GM10248 (cell line): ENCODE measurements at regions not wholly inside any gene's neighbourhood (a gene's known extent, or its start where the extent isn't known, plus 50 kb on each side); places are given as distances from the start of the nearest gene placed in this dataset.

Source experiments
- CTCF ChIA-PET: fragments of 300-600 bp; sonication (Branson Sonifier 250); formaldehyde crosslinking; extraction: SDS; loops from one replicate; lab custom pipeline; 2021; ENCODE audit warnings: antibody characterized with exemption; lab: Yijun Ruan, JAX
- POLR2A ChIA-PET: fragments of 350-650 bp; sonication (Branson Sonifier 250); formaldehyde crosslinking; extraction: SDS; loops from one replicate; lab custom pipeline; 2020; ENCODE audit warnings: antibody characterized with exemption; lab: Yijun Ruan, JAX
- DNase-seq: peaks from one replicate; pipeline ENCODE4 v3.0.0; 2012; ENCODE audit errors: extremely low spot score
- CTCF ChIP-seq: IDR thresholded peaks from 2 replicates; pipeline ENCODE4 v1.5.1; 2012; ENCODE audit warnings: mild to moderate bottlenecking, low read depth; ENCODE audit errors: extremely low read depth, missing control alignments, control extremely low read depth

- POLR2A ChIA-PET: no interaction called here
- DNase-seq: no peak
These were observed 256.6 kb upstream of the FOXQ1 start for GRCh38 chr6:1055015-1055921.

GRCh38 chr6:1054653-1055014 is 257.3 kb upstream of the FOXQ1 start:
- ChIA-PET POLR2A (no interaction called here), CTCF (no interaction called here)
- no peak for DNase-seq
- TF ChIP-seq CTCF: no peak

More at GRCh38 chr6:1055015-1055921, 256.6 kb upstream of the FOXQ1 start:
- CTCF ChIA-PET: no interaction called here
- TF ChIP-seq CTCF: no peak

GRCh38 chr6:1053586-1053985 is 258.3 kb upstream of the FOXQ1 start:
- no peak for TF ChIP-seq CTCF
- ChIA-PET CTCF (no interaction called here), POLR2A (no interaction called here)
- DNase-seq: no peak

- ChIA-PET POLR2A (no interaction called here), CTCF (no interaction called here)
- no peak for DNase-seq
- TF ChIP-seq CTCF: no peak
These were observed 259.6 kb upstream of the FOXQ1 start for GRCh38 chr6:1052262-1052661.

- POLR2A ChIA-PET: no interaction called here
- CTCF ChIA-PET: no interaction called here
- no peak for DNase-seq
- no peak for TF ChIP-seq CTCF
These were observed 262.0 kb upstream of the FOXQ1 start for GRCh38 chr6:1049900-1050299.

GRCh38 chr6:1049170-1049569 is 262.7 kb upstream of the FOXQ1 start:
- ChIA-PET CTCF (interaction anchor here (1.1 kb wide), 1 partner anchor 13 kb away, joined by 3 read pairs; no protein-coding TSS in a partner anchor), POLR2A (no interaction called here)
- DNase-seq: no peak
- no peak for TF ChIP-seq CTCF
